ENCODE measurements at regions not wholly inside any gene's neighbourhood (a gene's known extent, or its start where the extent isn't known, plus 50 kb on each side); places are given as distances from the start of the nearest gene placed in this dataset.

GRCh38 chr20:60263725-60264709, 305.8 kb downstream of the CDH26 start:
- H3K27ac ChIP-seq = no peak overlapping the region
- TF ChIP-seq CTCF (conservative IDR thresholded peaks at IDR 0.05) = no peak

GRCh38 chr20:60266177-60266823, 308.1 kb downstream of the CDH26 start:
- TF ChIP-seq CTCF (conservative IDR thresholded peaks at IDR 0.05) = no peak
- H3K27ac ChIP-seq = no peak overlapping the region

- TF ChIP-seq CTCF (conservative IDR thresholded peaks at IDR 0.05) = no peak
- no peak overlapping the region for H3K27ac ChIP-seq
These were observed 310.3 kb downstream of the CDH26 start for GRCh38 chr20:60268491-60268890.

- TF ChIP-seq CTCF (conservative IDR thresholded peaks at IDR 0.05) = no peak
- H3K27ac ChIP-seq = no peak overlapping the region
These were observed 311.4 kb downstream of the CDH26 start for GRCh38 chr20:60269573-60270162.

GRCh38 chr20:60270341-60270740, 312.1 kb downstream of the CDH26 start:
- H3K27ac ChIP-seq = no peak overlapping the region

GRCh38 chr20:60271597-60271996, 313.4 kb downstream of the CDH26 start:
- no peak overlapping the region for H3K27ac ChIP-seq

More at GRCh38 chr20:60270341-60270740, 312.1 kb downstream of the CDH26 start:
- no peak for TF ChIP-seq CTCF (conservative IDR thresholded peaks at IDR 0.05)

More at GRCh38 chr20:60271597-60271996, 313.4 kb downstream of the CDH26 start:
- peak; percentile 61; the same call in 1 of the 2 replicates for TF ChIP-seq CTCF (conservative IDR thresholded peaks at IDR 0.05)
